ENCODE measurements at regions not wholly inside any gene's neighbourhood (a gene's known extent, or its start where the extent isn't known, plus 50 kb on each side); places are given as distances from the start of the nearest gene placed in this dataset.

DNA sequence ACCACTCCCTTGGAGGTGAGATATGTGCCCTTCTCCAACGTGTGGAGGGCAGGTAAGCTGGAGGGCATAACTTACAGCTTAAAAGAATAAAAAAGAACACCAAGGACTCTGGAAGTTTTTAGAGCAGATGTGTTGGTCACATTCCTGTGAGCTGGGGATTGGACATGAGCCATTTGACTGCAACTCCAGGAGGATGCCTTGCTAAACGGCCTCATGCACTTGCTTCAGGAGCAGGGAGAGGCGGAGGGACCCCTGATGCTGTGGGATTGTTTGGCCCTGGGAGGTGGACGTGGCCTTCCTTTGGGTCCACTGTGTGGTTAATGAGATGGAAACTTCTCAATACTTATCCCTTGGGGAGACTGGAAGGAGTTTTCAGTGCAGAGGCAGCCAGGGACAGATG is 185.6 kb downstream of the RHOU start:
- no peak overlapping the region for H3K27ac ChIP-seq (ENCODE audit: low read depth in 1 of 2, low read length in 2 of 2)

DNA sequence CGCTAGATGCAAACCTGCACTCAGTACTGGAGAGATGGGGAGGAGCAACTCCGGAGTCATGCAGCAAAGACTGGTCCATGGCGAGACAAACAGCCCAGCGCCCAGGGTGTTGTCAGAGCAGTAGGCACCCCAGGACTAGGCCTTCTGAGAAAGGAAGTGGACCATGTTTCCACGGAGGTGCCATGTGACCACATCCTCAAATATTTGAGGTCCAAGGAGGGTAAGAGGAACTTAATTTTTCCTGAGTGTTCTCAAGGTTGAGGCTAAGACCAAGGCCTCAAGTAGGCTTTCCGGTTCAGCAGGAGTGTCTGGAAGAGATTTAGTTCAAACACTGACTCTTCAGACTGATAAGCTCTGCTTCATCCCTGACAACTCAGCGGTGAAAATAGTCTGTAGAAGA is 186.2 kb downstream of the RHOU start:
- no peak for TF ChIP-seq FOXA2 (IDR thresholded peaks at IDR 0.05)
- TF ChIP-seq, protein P1, sequence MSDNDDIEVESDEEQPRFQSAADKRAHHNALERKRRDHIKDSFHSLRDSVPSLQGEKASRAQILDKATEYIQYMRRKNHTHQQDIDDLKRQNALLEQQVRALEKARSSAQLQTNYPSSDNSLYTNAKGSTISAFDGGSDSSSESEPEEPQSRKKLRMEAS (IDR thresholded peaks at IDR 0.05), result no peak
- TF ChIP-seq JUND (IDR thresholded peaks at IDR 0.05), result no peak
- TF ChIP-seq YY1 (IDR thresholded peaks at IDR 0.05), result no peak
- no peak for TF ChIP-seq ATF3 (IDR thresholded peaks at IDR 0.05)
- no peak for TF ChIP-seq HNF4A (conservative IDR thresholded peaks at IDR 0.05)
- no peak for TF ChIP-seq RAD21 (IDR thresholded peaks at IDR 0.05)
- TF ChIP-seq NR2F2 (IDR thresholded peaks at IDR 0.05), result no peak
- TF ChIP-seq, protein P2, sequence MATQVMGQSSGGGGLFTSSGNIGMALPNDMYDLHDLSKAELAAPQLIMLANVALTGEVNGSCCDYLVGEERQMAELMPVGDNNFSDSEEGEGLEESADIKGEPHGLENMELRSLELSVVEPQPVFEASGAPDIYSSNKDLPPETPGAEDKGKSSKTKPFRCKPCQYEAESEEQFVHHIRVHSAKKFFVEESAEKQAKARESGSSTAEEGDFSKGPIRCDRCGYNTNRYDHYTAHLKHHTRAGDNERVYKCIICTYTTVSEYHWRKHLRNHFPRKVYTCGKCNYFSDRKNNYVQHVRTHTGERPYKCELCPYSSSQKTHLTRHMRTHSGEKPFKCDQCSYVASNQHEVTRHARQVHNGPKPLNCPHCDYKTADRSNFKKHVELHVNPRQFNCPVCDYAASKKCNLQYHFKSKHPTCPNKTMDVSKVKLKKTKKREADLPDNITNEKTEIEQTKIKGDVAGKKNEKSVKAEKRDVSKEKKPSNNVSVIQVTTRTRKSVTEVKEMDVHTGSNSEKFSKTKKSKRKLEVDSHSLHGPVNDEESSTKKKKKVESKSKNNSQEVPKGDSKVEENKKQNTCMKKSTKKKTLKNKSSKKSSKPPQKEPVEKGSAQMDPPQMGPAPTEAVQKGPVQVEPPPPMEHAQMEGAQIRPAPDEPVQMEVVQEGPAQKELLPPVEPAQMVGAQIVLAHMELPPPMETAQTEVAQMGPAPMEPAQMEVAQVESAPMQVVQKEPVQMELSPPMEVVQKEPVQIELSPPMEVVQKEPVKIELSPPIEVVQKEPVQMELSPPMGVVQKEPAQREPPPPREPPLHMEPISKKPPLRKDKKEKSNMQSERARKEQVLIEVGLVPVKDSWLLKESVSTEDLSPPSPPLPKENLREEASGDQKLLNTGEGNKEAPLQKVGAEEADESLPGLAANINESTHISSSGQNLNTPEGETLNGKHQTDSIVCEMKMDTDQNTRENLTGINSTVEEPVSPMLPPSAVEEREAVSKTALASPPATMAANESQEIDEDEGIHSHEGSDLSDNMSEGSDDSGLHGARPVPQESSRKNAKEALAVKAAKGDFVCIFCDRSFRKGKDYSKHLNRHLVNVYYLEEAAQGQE (IDR thresholded peaks at IDR 0.05), result no peak
- TF ChIP-seq ZBTB33 (IDR thresholded peaks at IDR 0.05), result no peak
- TF ChIP-seq EGR1 (IDR thresholded peaks at IDR 0.05; ENCODE audit: low read depth in 2 of 2), result no peak
- TF ChIP-seq SP1 (IDR thresholded peaks at IDR 0.05), result no peak
- no peak for TF ChIP-seq RXRA (IDR thresholded peaks at IDR 0.05)
- no peak for TF ChIP-seq HNF4G (IDR thresholded peaks at IDR 0.05)
- no peak overlapping the region for H3K27ac ChIP-seq (ENCODE audit: low read depth in 1 of 2, low read length in 2 of 2)
- WGBS, result 85% methylated on average over 7 of the region's 7 CpGs
- H3K9ac ChIP-seq (ENCODE audit: low read depth in 1 of 2, low read length in 2 of 2), result no peak overlapping the region
- H3K9me3 ChIP-seq (ENCODE audit: control insufficient read depth in 4 of 4, low read length in 3 of 4), result no peaks in the 10 kb centered on the region
- no peaks in the 10 kb centered on the region for H3K27me3 ChIP-seq (ENCODE audit: control insufficient read depth in 4 of 4, insufficient read depth in 4 of 4, low read length in 3 of 4)
- DNase-seq (ENCODE audit: low spot score), result no peak
- H3K4me1 ChIP-seq (ENCODE audit: control insufficient read depth in 4 of 4, insufficient read depth in 4 of 4, low read length in 3 of 4), result peaks cover 2 to 6% (median 6%) of the 10 kb centered on the region in 4 donors
- no peaks in the 10 kb centered on the region for H3K36me3 ChIP-seq (ENCODE audit: control insufficient read depth in 4 of 4, insufficient read depth in 3 of 4, low read depth in 1 of 4, low read length in 3 of 4)
- no peak overlapping the region for H3K4me3 ChIP-seq (ENCODE audit: low read depth in 1 of 3, low read length in 3 of 3)

More for the DNA sequence above, 185.6 kb downstream of the RHOU start:
- TF ChIP-seq, protein P2 (IDR thresholded peaks at IDR 0.05), result no peak
- no peak for TF ChIP-seq ATF3 (IDR thresholded peaks at IDR 0.05)
- no peak for TF ChIP-seq JUND (IDR thresholded peaks at IDR 0.05)
- TF ChIP-seq SP1 (IDR thresholded peaks at IDR 0.05), result no peak
- Histone ChIP-seq H3K9ac (ENCODE audit: low read depth in 1 of 2, low read length in 2 of 2) (no peak overlapping the region), H3K27me3 (ENCODE audit: control insufficient read depth in 4 of 4, insufficient read depth in 4 of 4, low read length in 3 of 4) (no peaks in the 10 kb centered on the region), H3K4me3 (ENCODE audit: low read depth in 1 of 3, low read length in 3 of 3) (no peak overlapping the region), H3K4me1 (ENCODE audit: control insufficient read depth in 4 of 4, insufficient read depth in 4 of 4, low read length in 3 of 4) (peaks cover 2 to 6% (median 6%) of the 10 kb centered on the region in 4 donors), H3K36me3 (ENCODE audit: control insufficient read depth in 4 of 4, insufficient read depth in 3 of 4, low read depth in 1 of 4, low read length in 3 of 4) (no peaks in the 10 kb centered on the region), H3K9me3 (ENCODE audit: control insufficient read depth in 4 of 4, low read length in 3 of 4) (no peaks in the 10 kb centered on the region)
- DNase-seq (ENCODE audit: low spot score), result no peak
- 83% methylated on average over 4 of the region's 4 CpGs for WGBS

All from liver (tissue), 7 donors.